Right renal pelvis (tissue), 4 donors: ENCODE measurements at regions not wholly inside any gene's neighbourhood (a gene's known extent, or its start where the extent isn't known, plus 50 kb on each side); places are given as distances from the start of the nearest gene placed in this dataset.

ENCODE experiments used
- DNase-seq, 4 donors: peaks; one replicate each; pipeline ENCODE4 v3.0.0-alpha.2; 2013; ENCODE audit warnings: low read depth in 4 of 4, low spot score in 3 of 4, missing footprints in 1 of 4

GRCh38 chr10:63707254-63707910, 186.2 kb downstream of the REEP3 start:
- DNase-seq = no peak

GRCh38 chr10:63708421-63708820, 187.2 kb downstream of the REEP3 start:
- no peak for DNase-seq

- no peak for DNase-seq
Measured at GRCh38 chr10:63710703-63711102, 189.5 kb downstream of the REEP3 start.

- DNase-seq = no peak
Measured at GRCh38 chr10:63711361-63711760, 190.2 kb downstream of the REEP3 start.

- no peak for DNase-seq
Measured at GRCh38 chr10:63711867-63712716, 190.9 kb downstream of the REEP3 start.

- no peak for DNase-seq
Measured at GRCh38 chr10:63712717-63713115, 191.5 kb downstream of the REEP3 start.

GRCh38 chr10:63713191-63714144, 192.3 kb downstream of the REEP3 start:
- DNase-seq = peak; percentile 77 to 87 (median 84)

- DNase-seq = no peak
Measured at GRCh38 chr10:63716016-63716580, 194.9 kb downstream of the REEP3 start.

- DNase-seq = no peak
Measured at GRCh38 chr10:63717027-63717715, 196.0 kb downstream of the REEP3 start.

GRCh38 chr10:63718006-63718405, 196.8 kb downstream of the REEP3 start:
- no peak for DNase-seq

GRCh38 chr10:63718421-63718820, 197.2 kb downstream of the REEP3 start:
- DNase-seq = no peak

GRCh38 chr10:63719226-63719856, 198.1 kb downstream of the REEP3 start:
- DNase-seq = no peak

- DNase-seq = no peak
Measured at GRCh38 chr10:63720072-63720537, 198.9 kb downstream of the REEP3 start.

GRCh38 chr10:63720676-63721075, 199.5 kb downstream of the REEP3 start:
- DNase-seq = no peak

- DNase-seq = no peak
Measured at GRCh38 chr10:63722537-63722936, 201.3 kb downstream of the REEP3 start.

- no peak for DNase-seq
Measured at GRCh38 chr10:63723320-63723719, 202.1 kb downstream of the REEP3 start.

GRCh38 chr10:63723741-63724140, 202.5 kb downstream of the REEP3 start:
- DNase-seq = no peak

GRCh38 chr10:63724922-63725321, 203.7 kb downstream of the REEP3 start:
- no peak for DNase-seq

- DNase-seq = no peak
Measured at GRCh38 chr10:63726867-63727266, 205.7 kb downstream of the REEP3 start.
